Hepatocyte (in vitro differentiated cells): ENCODE measurements at regions not wholly inside any gene's neighbourhood (a gene's known extent, or its start where the extent isn't known, plus 50 kb on each side); places are given as distances from the start of the nearest gene placed in this dataset.

ENCODE experiments used
- CTCF ChIP-seq: fragments of 200-600 bp; sonication (generic); IDR thresholded peaks from 2 replicates; pipeline ENCODE4 v1.5.1; 2016; ENCODE audit warnings: antibody characterized with exemption, mild to moderate bottlenecking; ENCODE audit not compliant: poor library complexity
- EZH2phosphoT487 ChIP-seq: fragments of 200-600 bp; sonication (generic); IDR thresholded peaks from one replicate; pipeline ENCODE4 v1.6.1; 2018; ENCODE audit warnings: antibody characterized with exemption, mild to moderate bottlenecking, low read depth, moderate library complexity; ENCODE audit not compliant: unreplicated experiment, severe bottlenecking

GRCh38 chr17:77852731-77853130 lies 105.8 kb upstream of the TNRC6C start:
- no peak for TF ChIP-seq CTCF
- TF ChIP-seq EZH2phosphoT487, result no peak
